ENCODE measurements at regions not wholly inside any gene's neighbourhood (a gene's known extent, or its start where the extent isn't known, plus 50 kb on each side); places are given as distances from the start of the nearest gene placed in this dataset.
"Not testable (repeated sequence)": the region's sequence is repeated elsewhere in the genome, so short reads cannot be mapped to it uniquely, and the experiment has no call there.

GRCh38 chr3:28149960-28150359 is 91.5 kb upstream of the CMC1 start:
- no peak overlapping the region for H3K4me3 Mint-ChIP-seq
- no peaks in the 10 kb centered on the region for H3K27me3 Mint-ChIP-seq
- ATAC-seq (ENCODE audit: low read depth): no peak
- no peak overlapping the region for H3K27ac Mint-ChIP-seq
- H3K9me3 Mint-ChIP-seq: peaks cover 4% of the 10 kb centered on the region
- H3K36me3 Mint-ChIP-seq: peaks cover 4% of the 10 kb centered on the region
- POLR2A ChIA-PET: no interaction called here
- DNase-seq: no peak
- peaks cover 4% of the 10 kb centered on the region for H3K4me1 Mint-ChIP-seq

GRCh38 chr3:28150465-28151206 is 90.8 kb upstream of the CMC1 start:
- DNase-seq: no peak
- peaks cover 6% of the 10 kb centered on the region for H3K9me3 Mint-ChIP-seq
- POLR2A ChIA-PET: no interaction called here
- H3K27ac Mint-ChIP-seq: no peak overlapping the region
- no peak for ATAC-seq (ENCODE audit: low read depth)
- H3K4me3 Mint-ChIP-seq: no peak overlapping the region
- no peaks in the 10 kb centered on the region for H3K27me3 Mint-ChIP-seq
- peaks cover 4% of the 10 kb centered on the region for H3K36me3 Mint-ChIP-seq
- H3K4me1 Mint-ChIP-seq: peaks cover 4% of the 10 kb centered on the region

GRCh38 chr3:28151207-28151550 is 90.2 kb upstream of the CMC1 start:
- DNase-seq (no peak), ATAC-seq (ENCODE audit: low read depth) (no peak)
- H3K27ac Mint-ChIP-seq: no peak overlapping the region
- no peaks in the 10 kb centered on the region for H3K27me3 Mint-ChIP-seq
- POLR2A ChIA-PET: no interaction called here
- peaks cover 6% of the 10 kb centered on the region for H3K9me3 Mint-ChIP-seq
- peaks cover 4% of the 10 kb centered on the region for H3K4me1 Mint-ChIP-seq
- H3K4me3 Mint-ChIP-seq: no peak overlapping the region
- H3K36me3 Mint-ChIP-seq: peaks cover 4% of the 10 kb centered on the region

GRCh38 chr3:28151608-28152228 is 89.7 kb upstream of the CMC1 start:
- ATAC-seq (ENCODE audit: low read depth): no peak
- Mint-ChIP-seq H3K9me3 (peaks cover 6% of the 10 kb centered on the region), H3K36me3 (peaks cover 4% of the 10 kb centered on the region), H3K27me3 (no peaks in the 10 kb centered on the region), H3K4me1 (peaks cover 4% of the 10 kb centered on the region), H3K27ac (peak overlapping the region; percentile 55), H3K4me3 (peak overlapping the region; percentile 56)
- POLR2A ChIA-PET: interaction anchor here (0.7 kb wide), 1 partner anchor 225 kb away, joined by 3 read pairs; no protein-coding TSS in a partner anchor
- no peak for DNase-seq

GRCh38 chr3:28155631-28156030 is 85.8 kb upstream of the CMC1 start:
- Mint-ChIP-seq H3K27me3 (no peaks in the 10 kb centered on the region), H3K4me1 (peaks cover 4% of the 10 kb centered on the region), H3K27ac (no peak overlapping the region), H3K36me3 (peaks cover 11% of the 10 kb centered on the region), H3K4me3 (no peak overlapping the region), H3K9me3 (peaks cover 16% of the 10 kb centered on the region)
- ATAC-seq (ENCODE audit: low read depth): no peak
- no peak for DNase-seq
- POLR2A ChIA-PET: no interaction called here

- peaks cover 11% of the 10 kb centered on the region for H3K36me3 Mint-ChIP-seq
- POLR2A ChIA-PET, DNase-seq: not testable (repeated sequence)
Measured at GRCh38 chr3:28156599-28156998, 84.8 kb upstream of the CMC1 start.

GRCh38 chr3:28171962-28172361 is 69.5 kb upstream of the CMC1 start:
- Mint-ChIP-seq H3K27ac (peak overlapping the region; percentile 86), H3K36me3 (peaks cover 22% of the 10 kb centered on the region), H3K27me3 (no peaks in the 10 kb centered on the region), H3K4me3 (peak overlapping the region; percentile 65), H3K9me3 (peaks cover 8% of the 10 kb centered on the region), H3K4me1 (peaks cover 9% of the 10 kb centered on the region)
- POLR2A ChIA-PET: interaction anchor here (0.7 to 1.3 kb wide), 2 partner anchors 69 to 177 kb away, joined by 3 to 4 read pairs; partner anchors contain the start of genes AZI2 and CMC1
- ATAC-seq (ENCODE audit: low read depth) (peak; percentile 100), DNase-seq (no peak)

More at GRCh38 chr3:28156599-28156998, 84.8 kb upstream of the CMC1 start:
- not testable (repeated sequence) for H3K27ac Mint-ChIP-seq; ATAC-seq (ENCODE audit: low read depth); H3K27me3 Mint-ChIP-seq; H3K4me3 Mint-ChIP-seq; H3K4me1 Mint-ChIP-seq
- H3K9me3 Mint-ChIP-seq: peaks cover 19% of the 10 kb centered on the region

GRCh38 chr3:28172748-28173147 is 68.7 kb upstream of the CMC1 start:
- peak overlapping the region; percentile 16 for H3K27ac Mint-ChIP-seq
- no peaks in the 10 kb centered on the region for H3K27me3 Mint-ChIP-seq
- H3K36me3 Mint-ChIP-seq: peaks cover 22% of the 10 kb centered on the region
- H3K4me1 Mint-ChIP-seq: peaks cover 9% of the 10 kb centered on the region
- no peak overlapping the region for H3K4me3 Mint-ChIP-seq
- ATAC-seq (ENCODE audit: low read depth) (no peak), DNase-seq (no peak)
- H3K9me3 Mint-ChIP-seq: peaks cover 8% of the 10 kb centered on the region
- POLR2A ChIA-PET: interaction anchor here (1.3 kb wide), 1 partner anchor 68 kb away, joined by 4 read pairs; the partner anchor contains the start of gene CMC1

GRCh38 chr3:28173836-28174235 is 67.6 kb upstream of the CMC1 start:
- DNase-seq (no peak), ATAC-seq (ENCODE audit: low read depth) (no peak)
- Mint-ChIP-seq H3K27me3 (no peaks in the 10 kb centered on the region), H3K4me1 (peaks cover 9% of the 10 kb centered on the region), H3K27ac (no peak overlapping the region), H3K4me3 (no peak overlapping the region), H3K36me3 (peaks cover 22% of the 10 kb centered on the region), H3K9me3 (peaks cover 8% of the 10 kb centered on the region)
- POLR2A ChIA-PET: no interaction called here

- Mint-ChIP-seq H3K27me3 (no peaks in the 10 kb centered on the region), H3K27ac (no peak overlapping the region), H3K9me3 (peaks cover 1% of the 10 kb centered on the region), H3K4me1 (no peaks in the 10 kb centered on the region), H3K4me3 (no peak overlapping the region), H3K36me3 (no peaks in the 10 kb centered on the region)
- no peak for DNase-seq
- POLR2A ChIA-PET: no interaction called here
- no peak for ATAC-seq (ENCODE audit: low read depth)
Measured at GRCh38 chr3:28186748-28187147, 54.7 kb upstream of the CMC1 start.

- H3K27me3 Mint-ChIP-seq: no peaks in the 10 kb centered on the region
- POLR2A ChIA-PET: no interaction called here
- ATAC-seq (ENCODE audit: low read depth) (no peak), DNase-seq (no peak)
- no peak overlapping the region for H3K4me3 Mint-ChIP-seq
- H3K4me1 Mint-ChIP-seq: no peaks in the 10 kb centered on the region
- peaks cover 1% of the 10 kb centered on the region for H3K9me3 Mint-ChIP-seq
- H3K36me3 Mint-ChIP-seq: no peaks in the 10 kb centered on the region
- no peak overlapping the region for H3K27ac Mint-ChIP-seq
Measured at GRCh38 chr3:28188686-28189085, 52.7 kb upstream of the CMC1 start.

- DNase-seq (no peak), ATAC-seq (ENCODE audit: low read depth) (no peak)
- POLR2A ChIA-PET: no interaction called here
- no peak overlapping the region for H3K27ac Mint-ChIP-seq
- H3K27me3 Mint-ChIP-seq: no peaks in the 10 kb centered on the region
- H3K4me1 Mint-ChIP-seq: no peaks in the 10 kb centered on the region
- H3K9me3 Mint-ChIP-seq: no peaks in the 10 kb centered on the region
- H3K4me3 Mint-ChIP-seq: no peak overlapping the region
- no peaks in the 10 kb centered on the region for H3K36me3 Mint-ChIP-seq
Measured at GRCh38 chr3:28191363-28191762, 50.1 kb upstream of the CMC1 start.
